K562 (cell line): ENCODE measurements at regions not wholly inside any gene's neighbourhood (a gene's known extent, or its start where the extent isn't known, plus 50 kb on each side); places are given as distances from the start of the nearest gene placed in this dataset.

Source experiments
- ATAC-seq: fragments of 200-7000 bp; cut with Tn5 transposase; 3 replicates; pipeline ENCODE4 v1.9.1; 2020; ENCODE audit warnings: moderate library complexity
- BruUV-seq: library from RNA; stranded (reverse); fragments of 400-500 nt; replicated peaks from 2 replicates; lab custom pipeline; 2021; lab: Mats Ljungman, UMichigan
- CTCF ChIA-PET: fragments of 300-600 bp; formaldehyde crosslinking; extraction: SDS; loops from one replicate; lab custom pipeline; 2021; ENCODE audit warnings: low intra/inter-chr PET ratio; lab: Yijun Ruan, JAX
- POLR2A ChIA-PET: fragments of 300-600, 350-650 bp; sonication (Branson Sonifier 250); formaldehyde crosslinking; extraction: SDS; loops from one replicate; lab custom pipeline; 2021; ENCODE audit warnings: antibody characterized with exemption, inconsistent platforms; lab: Yijun Ruan, JAX
- DNase-seq, 4 experiments: peaks; one replicate each; pipeline versions ENCODE4 v3.0.0 to v3.0.0-alpha.2; 2011 to 2018; ENCODE audit warnings: low spot score in 3 of 4, mixed read lengths in 3 of 4; ENCODE audit errors: extremely low read depth in 1 of 4
- FAIRE-seq: peaks from 2 replicates; lab custom pipeline; 2011; peaks lifted over from hg19 to GRCh38; lab: Jason Lieb, UNC
- H2AFZ ChIP-seq: 2 replicates; pipeline ENCODE4 v1.6.0; 2011; ENCODE audit warnings: low read depth, low read length, control low read depth, inconsistent platforms
- H3K27ac ChIP-seq: fragments of 200-600 bp; 3 replicates; pipeline ENCODE4 v1.8.0; 2011; ENCODE audit warnings: low read depth, mild to moderate bottlenecking, control low read depth, inconsistent platforms, low read length, moderate library complexity, mixed read lengths; ENCODE audit errors: extremely low read depth
- H3K27me3 ChIP-seq, 2 experiments: fragments of 300-600 bp in 1 of 2; 2 replicates in 1 of 2; 3 replicates in 1 of 2; pipeline versions ENCODE4 v1.6.0 to v1.8.0; 2011; ENCODE audit warnings: inconsistent platforms in 2 of 2, low read length in 2 of 2, mild to moderate bottlenecking in 1 of 2, mixed read lengths in 1 of 2, moderate library complexity in 1 of 2; ENCODE audit not compliant: control insufficient read depth in 2 of 2, insufficient read depth in 2 of 2
- H3K36me3 ChIP-seq: fragments of 300-600 bp; 3 replicates; pipeline ENCODE4 v1.8.0; 2011; ENCODE audit warnings: mild to moderate bottlenecking, low read length, inconsistent platforms; ENCODE audit not compliant: control insufficient read depth, insufficient read depth
- H3K4me1 ChIP-seq, 2 experiments: fragments of 200-600 bp in 1 of 2; replicated peaks in 1 of 2; 2 replicates in 1 of 2; 3 replicates in 1 of 2; pipeline versions ENCODE4 v1.5.1 to v1.8.0; 2011; ENCODE audit warnings: inconsistent platforms in 2 of 2, low read length in 2 of 2, mild to moderate bottlenecking in 1 of 2, mixed read lengths in 1 of 2, moderate library complexity in 1 of 2; ENCODE audit not compliant: control insufficient read depth in 2 of 2, insufficient read depth in 2 of 2
- H3K4me2 ChIP-seq: 2 replicates; pipeline ENCODE4 v1.6.1; 2011; ENCODE audit warnings: low read length, control low read depth, inconsistent platforms, mixed read lengths; ENCODE audit not compliant: insufficient read depth
- H3K4me3 ChIP-seq: fragments of 200-600 bp; sonication (generic), shearing (Covaris generic); 2 replicates; pipeline ENCODE4 v1.5.1; 2016; ENCODE audit warnings: control low read depth, inconsistent platforms
- H3K79me2 ChIP-seq: fragments of 200-600 bp; 3 replicates; pipeline ENCODE4 v1.8.0; 2011; ENCODE audit warnings: low read length, inconsistent platforms; ENCODE audit not compliant: control insufficient read depth, insufficient read depth
- H3K9ac ChIP-seq, 2 experiments: 2 replicates each; pipeline versions ENCODE4 v1.6.0 to v1.6.1; 2011; ENCODE audit warnings: low read depth in 2 of 2, low read length in 2 of 2, control low read depth in 1 of 2, inconsistent platforms in 1 of 2, mild to moderate bottlenecking in 1 of 2, mixed read lengths in 1 of 2; ENCODE audit not compliant: insufficient read depth in 1 of 2
- H3K9me1 ChIP-seq: one replicate; pipeline ENCODE4 v1.6.0; 2011; ENCODE audit warnings: inconsistent platforms, mild to moderate bottlenecking, low read length, moderate library complexity; ENCODE audit not compliant: control insufficient read depth, insufficient read depth
- H3K9me3 ChIP-seq: replicated peaks from 2 replicates; pipeline ENCODE4 v1.5.1; 2011; ENCODE audit warnings: low read depth, low read length, inconsistent platforms; ENCODE audit not compliant: control insufficient read depth, insufficient read depth
- H4K20me1 ChIP-seq: replicated peaks from 2 replicates; pipeline ENCODE4 v1.6.1; 2011; ENCODE audit warnings: low read length, inconsistent platforms, mixed read lengths; ENCODE audit not compliant: control insufficient read depth, insufficient read depth
- FOXK2 ChIP-seq, 2 experiments: fragments of 450-650 bp; IDR thresholded peaks in 1 of 2; conservative IDR thresholded peaks in 1 of 2; 2 replicates each; pipeline ENCODE4 v1.6.1; 2016; ENCODE audit warnings: low read depth in 2 of 2, mild to moderate bottlenecking in 1 of 2
- KLF10 ChIP-seq: fragments of 250-450 bp; sonication (Bioruptor Pico); IDR thresholded peaks from 2 replicates; pipeline ENCODE4 v1.6.1; 2021; ENCODE audit warnings: matching md5 sums
- LCOR ChIP-seq: sonication (generic); formaldehyde crosslinking; IDR thresholded peaks from 2 replicates; pipeline ENCODE4 v1.8.0; 2022; ENCODE audit warnings: mild to moderate bottlenecking, missing genetic modification reagents
- MYC ChIP-seq, 2 experiments: fragments of 250-450 bp in 1 of 2; sonication (Bioruptor Pico) in 1 of 2; IDR thresholded peaks; 2 replicates each; pipeline versions ENCODE4 v1.5.1 to v1.6.1; 2012 to 2021; ENCODE audit warnings: low read depth in 2 of 2, borderline replicate concordance in 1 of 2, improper control_type of control experiment in 1 of 2, low read length in 1 of 2, mild to moderate bottlenecking in 1 of 2, moderate library complexity in 1 of 2
- NONO ChIP-seq, 2 experiments: fragments of 200-400 bp in 1 of 2; fragments of 450-650 bp in 1 of 2; formaldehyde crosslinking in 1 of 2; IDR thresholded peaks; 2 replicates each; pipeline ENCODE4 v1.6.1; 2017; ENCODE audit warnings: low read depth in 2 of 2, mild to moderate bottlenecking in 2 of 2, moderate library complexity in 2 of 2, low read length in 1 of 2
- PATZ1 ChIP-seq: fragments of 250-450 bp; sonication (Bioruptor Pico); IDR thresholded peaks from 2 replicates; pipeline ENCODE4 v1.5.0; 2020; ENCODE audit warnings: mild to moderate bottlenecking, borderline replicate concordance
- REST ChIP-seq, 2 experiments: fragments of 450-650 bp; formaldehyde crosslinking in 1 of 2; IDR thresholded peaks; 2 replicates each; pipeline versions ENCODE4 v1.4.0 to v1.6.1; 2014 to 2020; ENCODE audit warnings: mild to moderate bottlenecking in 2 of 2, borderline replicate concordance in 1 of 2, low read depth in 1 of 2
- TCF3 ChIP-seq: sonication (generic); formaldehyde crosslinking; IDR thresholded peaks from 2 replicates; pipeline ENCODE4 v1.4.0; 2020; ENCODE audit warnings: mild to moderate bottlenecking, missing genetic modification reagents
- TSC22D4 ChIP-seq: fragments of 450-650 bp; IDR thresholded peaks from 2 replicates; pipeline ENCODE4 v1.6.1; 2016; ENCODE audit warnings: missing genetic modification characterization, missing biosample characterization, control low read depth
- ZBTB5 ChIP-seq: fragments of 450-650 bp; IDR thresholded peaks from 2 replicates; pipeline ENCODE4 v1.6.1; 2017; ENCODE audit warnings: antibody characterized with exemption
- WGBS: fragments of 100-300 bp; shearing (Covaris generic); methylation state at CpG from one replicate; pipeline ENCODE4 v1.1.6; 2016; ENCODE audit warnings: low coverage, mixed read lengths; ENCODE audit not compliant: insufficient coverage; ENCODE audit errors: missing lambda C conversion rate; 5-methylcytosine and 5-hydroxymethylcytosine counted together
- in situ Hi-C: fragments of 300-500 bp; cut with MboI; formaldehyde crosslinking; loops from 4 replicates; pipeline ENCODE4 v1.15.0; 2018; ENCODE audit warnings: inconsistent platforms, mixed read lengths
- intact Hi-C: fragments of 100-400 bp; cut with micrococcal nuclease; formaldehyde crosslinking; loops from 2 replicates; pipeline ENCODE4 v1.14.2; 2022

GRCh38 chr4:14504162-14504561 lies 498.1 kb upstream of the CPEB2 start:
- in situ Hi-C loops (no loop called here), intact Hi-C loops (no loop called here)
- DNase-seq (no peak), ATAC-seq (no peak), FAIRE-seq (no peak)
- CTCF ChIA-PET, result no interaction called here
- no peaks in the 10 kb centered on the region for H3K27me3 ChIP-seq
- H3K36me3 ChIP-seq, result no peaks in the 10 kb centered on the region
- no peak overlapping the region for H2AFZ ChIP-seq
- no peaks in the 10 kb centered on the region for H4K20me1 ChIP-seq
- no peak overlapping the region for H3K27ac ChIP-seq
- no peaks in the 10 kb centered on the region for H3K9me3 ChIP-seq
- no peaks in the 10 kb centered on the region for H3K9me1 ChIP-seq
- no peak overlapping the region for H3K4me3 ChIP-seq
- POLR2A ChIA-PET, result no interaction called here
- H3K4me2 ChIP-seq, result no peak overlapping the region
- H3K79me2 ChIP-seq, result no peaks in the 10 kb centered on the region
- no peaks in the 10 kb centered on the region for H3K4me1 ChIP-seq
- BruUV-seq, result no TSS peak
- WGBS, result 8% methylated on average over 2 of the region's 2 CpGs
- no peak overlapping the region for H3K9ac ChIP-seq
- TF ChIP-seq TCF3 (CRISPR knock-in tag), result no peak
- TF ChIP-seq REST (IDR thresholded peaks at IDR 0.05; ENCODE audit: borderline replicate concordance), result no peak
- TF ChIP-seq REST (CRISPR knock-in tag; IDR thresholded peaks at IDR 0.05; ENCODE audit: low read depth), result no peak
- TF ChIP-seq ZBTB5, result no peak
- TF ChIP-seq NONO (IDR thresholded peaks at IDR 0.05; ENCODE audit: low read depth in 2 of 2, low read length in 1 of 2), result no peak
- no peak for TF ChIP-seq LCOR (CRISPR knock-in tag)
- TF ChIP-seq TSC22D4, result no peak
- TF ChIP-seq PATZ1 (CRISPR knock-in tag), result no peak
- TF ChIP-seq KLF10, result no peak
- TF ChIP-seq MYC (IDR thresholded peaks at IDR 0.05; ENCODE audit: low read depth, low read length), result no peak
- TF ChIP-seq MYC (CRISPR knock-in tag; IDR thresholded peaks at IDR 0.05; ENCODE audit: borderline replicate concordance, low read depth), result no peak
- no peak for TF ChIP-seq FOXK2 (conservative IDR thresholded peaks at IDR 0.05 in 1 of 2, IDR thresholded peaks at IDR 0.05 in 1 of 2; ENCODE audit: low read depth in 2 of 2)
